NT2/D1 (cell line): ENCODE measurements at regions not wholly inside any gene's neighbourhood (a gene's known extent, or its start where the extent isn't known, plus 50 kb on each side); places are given as distances from the start of the nearest gene placed in this dataset.

ENCODE experiments used
- SUZ12 ChIP-seq: IDR thresholded peaks from 2 replicates; pipeline ENCODE4 v1.6.1; 2011; ENCODE audit not compliant: insufficient read length, insufficient read depth; ENCODE audit errors: extremely low read depth
- YY1 ChIP-seq: IDR thresholded peaks from 2 replicates; pipeline ENCODE4 v1.6.1; 2011; ENCODE audit not compliant: insufficient read length, insufficient read depth

- no peak for TF ChIP-seq SUZ12
- TF ChIP-seq YY1: no peak
These were observed 228.2 kb downstream of the LY86 start for GRCh38 chr6:6816716-6817115.
